Stimulated activated CD4-positive, alpha-beta T cell treated with anti-CD3 and anti-CD28 coated beads, Interleukin-2, amount 100 ng/mL, for 24 hours (primary cell): ENCODE measurements at regions not wholly inside any gene's neighbourhood (a gene's known extent, or its start where the extent isn't known, plus 50 kb on each side); places are given as distances from the start of the nearest gene placed in this dataset.

Experiments used
- DNase-seq, 2 donors: peaks; one replicate each; pipeline ENCODE4 v3.0.0-alpha.2; 2020

GRCh38 chr6:40906759-40907158, 132.3 kb downstream of the UNC5CL start:
- no peak for DNase-seq

GRCh38 chr6:40904583-40905194, 134.3 kb downstream of the UNC5CL start:
- DNase-seq: no peak

- DNase-seq: no peak
Measured at GRCh38 chr6:40903456-40903855, 135.6 kb downstream of the UNC5CL start.

GRCh38 chr6:40901322-40902055, 137.5 kb downstream of the UNC5CL start:
- DNase-seq: no peak

- DNase-seq: no peak
Measured at GRCh38 chr6:40900791-40901190, 138.2 kb downstream of the UNC5CL start.

- DNase-seq: no peak
Measured at GRCh38 chr6:40899684-40900155, 139.3 kb downstream of the UNC5CL start.

GRCh38 chr6:40898073-40898472, 140.9 kb downstream of the UNC5CL start:
- no peak for DNase-seq

GRCh38 chr6:40897390-40898003, 141.5 kb downstream of the UNC5CL start:
- DNase-seq: no peak

GRCh38 chr6:40896696-40897095, 142.3 kb downstream of the UNC5CL start:
- DNase-seq: no peak

- no peak for DNase-seq
Measured at GRCh38 chr6:40894962-40895799, 143.8 kb downstream of the UNC5CL start.

- no peak for DNase-seq
Measured at GRCh38 chr6:40893021-40893420, 146.0 kb downstream of the UNC5CL start.

- no peak for DNase-seq
Measured at GRCh38 chr6:40892223-40892622, 146.8 kb downstream of the UNC5CL start.

GRCh38 chr6:40891686-40892085, 147.3 kb downstream of the UNC5CL start:
- DNase-seq: no peak

GRCh38 chr6:40891131-40891530, 147.9 kb downstream of the UNC5CL start:
- no peak for DNase-seq

- no peak for DNase-seq
Measured at GRCh38 chr6:40889137-40889832, 149.7 kb downstream of the UNC5CL start.

GRCh38 chr6:40888456-40888990, 150.5 kb downstream of the UNC5CL start:
- no peak for DNase-seq

- DNase-seq: no peak
Measured at GRCh38 chr6:40887792-40888340, 151.2 kb downstream of the UNC5CL start.

GRCh38 chr6:40887079-40887791, 151.8 kb downstream of the UNC5CL start:
- no peak for DNase-seq

- no peak for DNase-seq
Measured at GRCh38 chr6:40885139-40885774, 153.8 kb downstream of the UNC5CL start.

- no peak for DNase-seq
Measured at GRCh38 chr6:40882323-40882997, 156.6 kb downstream of the UNC5CL start.
